RWPE2 (cell line): ENCODE measurements at regions not wholly inside any gene's neighbourhood (a gene's known extent, or its start where the extent isn't known, plus 50 kb on each side); places are given as distances from the start of the nearest gene placed in this dataset.

Experiments used
- ATAC-seq: fragments of 200-7000 bp; cut with Tn5 transposase; 3 replicates; pipeline ENCODE4 v1.9.1; 2021; ENCODE audit warnings: low read depth
- DNase-seq: peaks from one replicate; pipeline ENCODE4 v3.0.0-alpha.2; 2020; ENCODE audit warnings: low spot score
- H3K27ac ChIP-seq: fragments of 450-650 bp; 2 replicates; pipeline ENCODE4 v1.5.1; 2017; ENCODE audit warnings: mild to moderate bottlenecking; ENCODE audit not compliant: poor library complexity, severe bottlenecking
- H3K27me3 ChIP-seq: fragments of 250-450 bp; sonication (Bioruptor Pico); 2 replicates; pipeline ENCODE4 v1.5.1; 2021; ENCODE audit warnings: mild to moderate bottlenecking, moderate library complexity; ENCODE audit not compliant: insufficient read depth, poor library complexity, severe bottlenecking
- H3K36me3 ChIP-seq: fragments of 250-450 bp; sonication (Bioruptor Pico); 2 replicates; pipeline ENCODE4 v1.5.1; 2020; ENCODE audit warnings: low read depth, mild to moderate bottlenecking, moderate library complexity
- H3K4me1 ChIP-seq: fragments of 250-450 bp; sonication (Bioruptor Pico); 2 replicates; pipeline ENCODE4 v1.5.1; 2021; ENCODE audit warnings: mild to moderate bottlenecking, moderate library complexity; ENCODE audit not compliant: insufficient read depth, poor library complexity, severe bottlenecking
- H3K4me3 ChIP-seq: fragments of 250-450 bp; sonication (Bioruptor Pico); 2 replicates; pipeline ENCODE4 v1.5.1; 2021; ENCODE audit warnings: mild to moderate bottlenecking, moderate library complexity; ENCODE audit not compliant: severe bottlenecking
- H3K9me3 ChIP-seq: fragments of 250-450 bp; sonication (Bioruptor Pico); 2 replicates; pipeline ENCODE4 v1.5.1; 2021; ENCODE audit warnings: mild to moderate bottlenecking, moderate library complexity; ENCODE audit not compliant: severe bottlenecking
- TF ChIP-seq, protein P1 (sequence below): fragments of 450-650 bp; IDR thresholded peaks from one replicate; pipeline ENCODE4 v1.5.1; 2017; ENCODE audit warnings: mild to moderate bottlenecking, moderate library complexity; ENCODE audit not compliant: poor library complexity, severe bottlenecking

DNA sequence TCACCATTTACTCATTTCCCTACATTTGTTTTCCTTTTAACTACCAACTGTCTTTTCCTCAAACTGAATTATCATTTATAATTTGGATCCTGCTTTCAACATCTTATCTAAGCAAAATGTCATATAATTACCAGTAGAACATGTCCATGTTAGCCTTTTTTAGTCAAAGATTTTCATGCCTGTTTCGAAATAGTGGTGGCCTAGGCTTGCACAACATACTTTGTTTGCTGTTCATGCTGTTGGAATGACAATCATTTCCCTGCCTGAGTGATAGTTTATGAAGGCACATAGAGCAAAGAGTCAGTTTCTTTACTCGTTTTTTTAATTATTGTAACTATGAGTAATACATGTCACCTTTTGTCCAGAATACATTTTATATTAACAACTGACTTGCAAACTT lies 144.3 kb upstream of the ANO3 start:
- peaks cover 39% of the 10 kb centered on the region for H3K4me1 ChIP-seq
- DNase-seq (peak; percentile 35), ATAC-seq (peak; percentile 89)
- no peaks in the 10 kb centered on the region for H3K36me3 ChIP-seq
- H3K27me3 ChIP-seq: no peaks in the 10 kb centered on the region
- TF ChIP-seq, protein P1, sequence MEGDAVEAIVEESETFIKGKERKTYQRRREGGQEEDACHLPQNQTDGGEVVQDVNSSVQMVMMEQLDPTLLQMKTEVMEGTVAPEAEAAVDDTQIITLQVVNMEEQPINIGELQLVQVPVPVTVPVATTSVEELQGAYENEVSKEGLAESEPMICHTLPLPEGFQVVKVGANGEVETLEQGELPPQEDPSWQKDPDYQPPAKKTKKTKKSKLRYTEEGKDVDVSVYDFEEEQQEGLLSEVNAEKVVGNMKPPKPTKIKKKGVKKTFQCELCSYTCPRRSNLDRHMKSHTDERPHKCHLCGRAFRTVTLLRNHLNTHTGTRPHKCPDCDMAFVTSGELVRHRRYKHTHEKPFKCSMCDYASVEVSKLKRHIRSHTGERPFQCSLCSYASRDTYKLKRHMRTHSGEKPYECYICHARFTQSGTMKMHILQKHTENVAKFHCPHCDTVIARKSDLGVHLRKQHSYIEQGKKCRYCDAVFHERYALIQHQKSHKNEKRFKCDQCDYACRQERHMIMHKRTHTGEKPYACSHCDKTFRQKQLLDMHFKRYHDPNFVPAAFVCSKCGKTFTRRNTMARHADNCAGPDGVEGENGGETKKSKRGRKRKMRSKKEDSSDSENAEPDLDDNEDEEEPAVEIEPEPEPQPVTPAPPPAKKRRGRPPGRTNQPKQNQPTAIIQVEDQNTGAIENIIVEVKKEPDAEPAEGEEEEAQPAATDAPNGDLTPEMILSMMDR: no peak
- H3K27ac ChIP-seq: peak overlapping the region; percentile 78
- H3K9me3 ChIP-seq: no peaks in the 10 kb centered on the region
- no peak overlapping the region for H3K4me3 ChIP-seq

DNA sequence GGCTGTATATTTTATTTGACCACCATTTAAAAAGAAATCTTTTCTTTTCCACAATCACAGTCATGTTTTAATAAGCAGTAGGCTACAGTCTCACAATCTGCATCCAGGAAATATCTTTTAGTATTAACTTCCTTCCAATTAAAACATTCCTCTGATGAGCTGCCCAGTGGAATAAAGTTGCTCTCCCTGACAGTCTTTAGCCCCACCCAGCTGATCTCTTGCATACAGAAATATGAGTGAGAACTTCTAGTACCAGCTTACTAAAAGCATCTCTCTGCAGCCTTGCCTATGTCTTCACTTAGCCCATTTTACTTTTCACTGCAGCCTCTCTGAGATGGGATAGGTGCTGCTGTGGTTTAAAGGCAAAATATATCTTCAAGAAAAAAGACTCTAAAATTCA lies 143.4 kb upstream of the ANO3 start:
- Histone ChIP-seq H3K4me1 (peaks cover 39% of the 10 kb centered on the region), H3K27me3 (no peaks in the 10 kb centered on the region), H3K9me3 (no peaks in the 10 kb centered on the region), H3K27ac (peak overlapping the region; percentile 78), H3K4me3 (no peak overlapping the region), H3K36me3 (no peaks in the 10 kb centered on the region)
- ATAC-seq: no peak; the same call in 2 of the 3 replicates
- no peak for DNase-seq
- TF ChIP-seq, protein P1: no peak

DNA sequence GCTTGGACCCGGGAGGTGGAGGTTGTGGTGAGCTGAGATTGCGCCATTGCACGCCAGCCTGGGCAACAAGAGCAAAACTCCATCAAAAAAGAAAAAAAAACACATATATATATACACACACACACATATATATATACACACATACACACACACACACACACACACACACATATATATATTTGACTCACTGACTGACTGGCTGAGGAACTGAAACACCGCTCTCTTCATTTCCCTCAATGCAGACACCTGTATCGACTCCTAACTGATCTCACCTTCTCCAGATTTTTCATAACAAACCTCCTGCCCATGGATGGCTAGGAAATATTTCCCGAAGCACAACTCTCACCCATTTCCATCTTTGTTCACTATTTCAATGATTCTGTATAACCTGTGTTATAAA lies 140.7 kb upstream of the ANO3 start:
- no peaks in the 10 kb centered on the region for H3K36me3 ChIP-seq
- H3K9me3 ChIP-seq: no peaks in the 10 kb centered on the region
- H3K4me1 ChIP-seq: peaks cover 37% of the 10 kb centered on the region
- no peaks in the 10 kb centered on the region for H3K27me3 ChIP-seq
- no peak overlapping the region for H3K4me3 ChIP-seq
- TF ChIP-seq, protein P1: no peak
- no peak overlapping the region for H3K27ac ChIP-seq
- ATAC-seq (no peak), DNase-seq (no peak)

DNA sequence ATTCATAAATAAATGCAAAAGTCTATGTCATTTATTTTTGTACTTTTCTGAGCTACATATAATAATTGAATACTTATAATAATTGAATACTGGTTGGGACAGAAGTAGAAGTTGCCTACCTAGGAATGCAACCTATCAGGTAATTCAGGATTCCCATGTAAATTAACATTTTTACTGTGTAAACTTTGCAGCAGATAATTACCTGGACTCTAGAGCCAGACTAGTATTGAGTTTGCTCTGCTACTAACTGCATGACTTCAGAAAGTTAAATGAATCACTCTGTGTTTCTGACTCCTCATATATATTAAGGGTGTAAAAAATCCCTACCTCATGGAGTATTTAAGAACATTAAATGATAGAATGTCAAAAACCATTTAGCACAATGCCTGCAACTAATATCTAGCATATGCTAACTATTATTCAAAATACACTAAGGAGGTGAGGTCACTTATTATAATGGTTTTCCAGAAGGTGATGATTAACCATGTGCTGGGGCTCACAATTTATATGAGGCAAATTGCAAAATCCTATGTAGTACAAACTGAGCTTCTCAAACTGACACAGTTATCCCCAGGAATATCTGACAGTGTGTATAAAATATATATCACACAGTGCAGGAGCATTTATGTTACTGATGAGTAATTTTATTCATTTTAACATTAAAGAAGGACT lies 138.1 kb upstream of the ANO3 start:
- no peak for ATAC-seq
- TF ChIP-seq, protein P1: no peak
- Histone ChIP-seq H3K36me3 (no peaks in the 10 kb centered on the region), H3K27me3 (no peaks in the 10 kb centered on the region), H3K4me1 (peaks cover 10% of the 10 kb centered on the region), H3K9me3 (no peaks in the 10 kb centered on the region), H3K4me3 (no peak overlapping the region), H3K27ac (no peak overlapping the region)
- DNase-seq: no peak

DNA sequence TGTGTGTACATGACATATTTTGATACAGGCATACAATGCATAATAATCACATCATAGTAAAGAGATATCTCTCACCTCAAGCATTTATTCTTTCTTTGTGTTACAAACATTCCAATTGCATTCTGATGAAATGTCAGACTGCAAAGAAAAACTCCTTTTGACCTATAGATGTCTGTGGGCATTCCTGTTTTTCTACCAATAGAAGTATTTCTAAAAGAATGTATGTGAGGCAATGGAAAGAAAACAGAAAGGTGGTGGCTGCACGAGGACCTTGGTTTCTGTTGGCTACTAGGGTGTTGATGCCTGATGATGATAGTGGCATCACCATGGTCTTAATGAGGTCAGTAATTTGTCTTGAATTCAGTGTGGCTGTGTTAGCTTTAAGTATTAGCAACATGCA lies 137.0 kb upstream of the ANO3 start:
- TF ChIP-seq, protein P1: no peak
- no peak overlapping the region for H3K4me3 ChIP-seq
- DNase-seq (no peak), ATAC-seq (no peak)
- no peak overlapping the region for H3K27ac ChIP-seq
- H3K27me3 ChIP-seq: no peaks in the 10 kb centered on the region
- no peaks in the 10 kb centered on the region for H3K9me3 ChIP-seq
- no peaks in the 10 kb centered on the region for H3K36me3 ChIP-seq
- peaks cover 3% of the 10 kb centered on the region for H3K4me1 ChIP-seq
